Left kidney (tissue), 1 donor: ENCODE measurements at regions not wholly inside any gene's neighbourhood (a gene's known extent, or its start where the extent isn't known, plus 50 kb on each side); places are given as distances from the start of the nearest gene placed in this dataset.

Experiments
- DNase-seq: peaks from one replicate; pipeline ENCODE4 v3.0.0-alpha.2; 2013

GRCh38 chr10:4018054-4018511 is 233.1 kb upstream of the KLF6 start:
- no peak for DNase-seq

DNA sequence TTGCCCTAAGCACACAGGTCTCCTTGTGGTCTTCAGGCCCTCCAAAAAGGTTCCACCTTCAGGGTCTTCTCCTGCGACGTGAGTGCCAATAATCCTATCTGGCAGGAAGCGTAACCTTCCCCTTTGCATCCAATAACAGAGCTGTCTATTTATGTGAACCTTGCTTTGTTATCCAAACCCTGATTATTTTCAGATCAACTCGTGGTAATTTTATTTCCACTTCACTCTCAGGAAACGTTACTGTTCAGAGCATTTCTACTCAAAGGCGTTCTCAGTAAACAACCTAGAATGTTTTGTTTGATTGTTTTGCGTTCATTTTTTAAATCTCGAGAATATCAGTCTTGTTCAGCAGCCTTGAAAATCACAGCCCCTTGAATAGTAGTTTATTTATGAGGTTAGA is 232.3 kb upstream of the KLF6 start:
- no peak for DNase-seq

DNA sequence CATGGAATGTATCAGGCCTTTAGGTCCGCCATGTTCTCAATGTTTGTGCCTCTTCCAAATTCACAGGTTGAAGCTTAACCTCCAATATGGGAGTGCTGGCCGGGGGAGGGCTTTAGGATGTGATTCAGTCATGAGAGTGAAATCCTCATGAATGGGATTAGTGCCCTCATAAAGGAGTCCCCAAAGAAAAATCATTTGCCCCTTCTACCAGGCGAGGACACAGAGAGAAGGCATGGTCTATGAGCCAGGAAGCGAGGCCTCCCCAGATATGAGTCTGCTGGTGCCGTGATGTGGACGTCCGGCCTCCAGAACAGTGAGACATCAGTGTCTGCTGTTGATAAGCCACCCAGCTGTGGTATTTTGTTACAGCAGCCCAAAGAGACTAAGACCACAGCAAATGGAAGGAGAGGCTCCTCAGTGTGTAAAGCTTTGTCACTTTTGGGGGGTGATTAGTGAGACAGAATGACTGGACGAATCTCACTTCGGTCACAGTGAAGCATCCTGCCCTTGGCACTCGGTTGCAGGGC is 231.3 kb upstream of the KLF6 start:
- no peak for DNase-seq

- DNase-seq = no peak
These were observed 228.7 kb upstream of the KLF6 start for GRCh38 chr10:4013651-4014121.

- no peak for DNase-seq
These were observed 227.8 kb upstream of the KLF6 start for GRCh38 chr10:4012848-4013247.

DNA sequence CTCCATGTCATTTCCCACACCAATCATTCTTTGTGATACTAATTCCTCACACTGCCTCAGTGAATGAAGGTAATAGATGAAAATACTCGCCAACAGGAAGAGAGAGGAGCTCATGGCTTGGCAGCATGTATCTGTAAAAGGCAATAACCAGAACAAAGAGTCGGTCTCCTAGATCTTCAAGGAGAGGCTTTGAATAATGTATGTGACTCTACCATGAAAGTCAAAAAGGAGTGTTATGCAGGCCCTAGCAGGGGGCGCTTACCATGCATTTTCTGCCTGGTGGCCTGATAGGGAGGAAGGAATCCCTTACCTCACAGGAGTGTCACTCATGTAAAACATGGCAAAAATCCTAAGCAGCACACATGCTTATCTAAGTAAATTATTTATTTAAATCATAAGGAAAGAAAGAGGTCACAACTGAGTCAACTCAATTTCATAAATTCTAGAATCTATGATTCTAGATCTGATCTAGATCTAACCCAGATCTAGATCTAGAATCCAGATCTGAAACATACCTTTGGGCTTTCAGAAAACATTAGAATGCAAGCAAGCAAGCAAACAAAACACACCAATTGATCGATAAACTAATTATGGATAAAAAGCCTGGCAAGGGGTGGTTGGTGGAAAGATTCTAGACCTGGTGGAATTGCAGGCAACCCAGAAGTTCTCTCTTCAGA is 226.3 kb upstream of the KLF6 start:
- no peak for DNase-seq

DNA sequence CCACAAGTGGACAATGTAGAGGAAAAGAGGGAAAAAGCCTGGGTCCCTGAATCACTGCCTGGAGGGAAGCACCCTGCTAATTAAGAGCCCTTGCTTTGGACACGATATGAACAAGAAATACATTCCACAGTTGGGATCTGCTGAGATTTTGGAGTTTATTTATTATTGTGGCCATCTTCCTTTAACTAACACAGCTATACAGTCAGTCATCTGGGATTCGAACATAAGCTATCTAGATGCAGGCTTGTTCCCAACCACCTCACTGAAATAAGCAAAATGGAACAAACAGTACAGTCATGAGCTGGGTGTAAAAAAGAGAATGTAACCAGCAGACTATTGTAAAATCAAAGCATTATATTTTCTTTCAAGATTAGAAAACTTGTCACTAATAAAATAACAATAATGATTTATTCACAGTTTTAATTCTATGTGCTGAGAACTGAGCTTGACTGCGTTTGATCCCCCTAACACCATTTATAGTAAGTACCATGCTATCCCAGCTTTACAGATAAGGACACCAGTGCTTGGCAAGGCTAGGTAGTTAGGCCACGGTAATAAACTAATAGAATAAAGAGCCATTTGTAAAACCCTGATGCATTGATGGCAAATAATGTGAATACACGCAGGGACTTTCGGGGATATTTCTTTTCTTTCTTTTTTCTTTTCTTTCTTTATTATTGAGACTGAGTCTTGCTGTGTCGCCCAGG is 223.8 kb upstream of the KLF6 start:
- no peak for DNase-seq

- DNase-seq = no peak
These were observed 222.8 kb upstream of the KLF6 start for GRCh38 chr10:4007771-4008170.

DNA sequence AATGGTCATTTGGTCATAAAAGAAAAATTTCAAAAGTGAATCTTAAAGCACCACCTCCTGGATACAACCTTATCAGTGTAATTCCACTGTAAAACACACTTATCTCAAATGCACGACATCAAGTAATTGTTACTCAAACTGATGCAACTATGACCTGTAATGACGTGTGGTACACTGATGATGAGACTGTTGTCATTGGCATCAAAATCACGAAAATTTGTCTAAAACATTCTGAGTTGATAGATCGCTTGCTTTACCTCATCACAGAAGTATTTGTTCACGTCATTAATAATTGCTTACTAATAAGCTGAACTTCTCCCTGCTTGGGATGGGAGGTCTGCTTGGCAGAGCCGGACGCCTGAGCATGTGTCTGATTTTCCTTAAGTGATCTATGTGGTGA is 221.8 kb upstream of the KLF6 start:
- DNase-seq = no peak

DNA sequence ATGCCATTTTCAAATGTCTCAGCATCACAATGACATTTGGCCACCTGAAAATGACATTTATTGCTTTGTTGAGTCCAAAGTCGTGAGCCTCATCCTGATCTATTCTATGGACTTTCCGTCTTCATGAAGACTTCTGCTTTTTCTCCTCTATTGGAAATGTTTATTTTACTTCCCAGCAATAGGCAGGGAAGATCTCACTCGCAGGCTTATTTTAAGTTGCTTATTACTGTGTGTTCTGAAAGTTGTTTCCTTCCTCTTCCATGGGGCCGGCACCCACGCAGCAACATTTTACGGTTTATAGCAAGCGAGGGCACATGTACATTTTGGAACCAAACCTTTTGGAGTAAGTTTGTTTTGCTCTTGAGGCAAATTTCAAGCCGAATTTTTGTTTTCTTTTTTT is 221.0 kb upstream of the KLF6 start:
- no peak for DNase-seq

DNA sequence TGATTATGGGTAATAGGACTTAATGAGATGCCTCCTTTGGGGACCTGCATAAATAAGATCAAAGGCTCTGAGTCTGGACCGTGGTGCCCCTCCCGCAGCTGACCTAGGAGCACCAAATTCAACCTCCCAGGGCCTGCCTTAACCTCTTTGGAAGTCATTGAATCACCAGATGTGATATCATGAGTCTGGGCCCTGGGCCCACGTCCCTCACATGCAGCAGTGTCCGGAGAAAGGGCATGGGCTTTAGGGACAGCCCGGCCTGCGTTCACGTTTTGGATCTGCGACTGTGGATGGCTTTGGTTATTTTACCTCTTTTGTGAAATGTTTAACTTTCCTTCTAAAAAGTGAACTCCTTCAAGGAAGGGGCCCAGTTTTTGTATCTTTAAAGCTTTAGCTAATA is 220.0 kb upstream of the KLF6 start:
- no peak for DNase-seq

- DNase-seq = no peak
These were observed 219.1 kb upstream of the KLF6 start for GRCh38 chr10:4004144-4004543.

DNA sequence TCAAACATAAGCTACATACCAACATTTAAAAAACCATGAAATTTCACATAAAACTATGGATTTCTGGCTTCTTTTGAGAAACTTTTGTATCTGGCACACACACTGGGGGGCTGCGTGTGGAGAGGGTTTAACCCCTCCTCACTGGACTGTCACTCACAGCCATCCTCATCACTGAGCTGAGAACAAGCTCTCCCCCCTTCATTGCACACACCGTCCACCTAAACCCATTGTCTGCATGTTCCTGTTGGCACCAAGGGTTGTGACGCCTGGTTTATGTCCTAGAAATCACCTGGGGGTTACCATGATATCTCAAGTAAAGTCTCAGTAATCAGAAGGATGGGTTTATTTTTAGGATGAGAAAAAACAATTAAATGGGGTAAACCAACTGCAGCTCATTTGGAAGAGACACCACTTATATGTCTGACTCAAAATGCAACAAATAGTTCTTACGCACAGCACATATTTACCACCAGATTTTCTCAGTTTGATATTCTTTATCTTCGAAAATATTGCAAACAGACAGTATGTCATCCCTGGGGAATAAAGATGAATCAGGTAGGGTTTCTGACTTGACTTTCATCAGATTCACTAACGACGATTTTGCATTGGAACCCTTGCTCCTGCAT is 218.5 kb upstream of the KLF6 start:
- DNase-seq = no peak

GRCh38 chr10:4001811-4002210 is 216.8 kb upstream of the KLF6 start:
- DNase-seq = no peak

- DNase-seq = no peak
These were observed 214.6 kb upstream of the KLF6 start for GRCh38 chr10:3999642-4000041.

- DNase-seq = no peak
These were observed 211.7 kb upstream of the KLF6 start for GRCh38 chr10:3996697-3997096.

DNA sequence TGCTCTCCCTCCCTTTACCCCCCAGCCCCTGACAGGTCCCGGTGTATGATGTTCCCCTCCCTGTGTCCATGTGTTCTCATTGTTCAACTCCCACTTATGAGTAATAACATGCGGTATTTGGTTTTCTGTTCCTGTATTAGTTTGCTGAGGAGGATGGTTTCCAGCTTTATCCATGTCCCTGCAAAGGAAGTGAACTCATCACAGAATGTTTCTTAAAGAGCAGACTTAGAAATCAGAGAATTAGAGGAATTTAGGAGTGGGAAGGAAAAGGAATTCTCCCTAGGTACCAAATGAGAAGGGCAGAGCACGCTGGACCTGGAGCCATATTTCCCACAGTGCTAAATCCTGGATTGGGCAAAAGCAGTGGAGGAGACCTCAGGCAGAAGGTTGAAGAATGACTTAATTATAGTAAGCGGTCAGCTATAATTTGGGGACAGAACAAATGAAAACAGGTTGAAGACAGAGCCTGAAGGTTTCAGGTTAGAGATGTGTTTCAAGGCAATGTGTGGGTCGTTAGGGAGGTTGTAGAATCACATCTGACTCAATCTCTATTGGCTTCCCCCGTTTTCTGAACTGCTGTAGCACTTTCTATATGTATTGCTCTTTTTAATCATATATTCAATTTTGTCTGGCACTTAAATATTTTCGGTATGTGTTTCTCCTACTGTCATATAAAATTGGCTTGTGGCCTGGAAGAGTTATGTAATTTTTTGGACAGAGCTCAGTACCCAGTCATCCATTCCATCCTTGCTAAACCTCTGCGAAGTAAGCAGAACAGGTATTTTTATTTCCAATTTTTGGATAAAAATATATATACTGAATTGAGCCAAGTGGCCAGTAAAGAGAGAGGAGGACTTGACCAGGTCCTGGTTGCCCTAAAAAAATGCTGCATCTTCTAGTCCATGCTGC is 210.5 kb upstream of the KLF6 start:
- DNase-seq = no peak

- DNase-seq = no peak
These were observed 207.6 kb upstream of the KLF6 start for GRCh38 chr10:3992382-3993178.

GRCh38 chr10:3990307-3990706 is 205.3 kb upstream of the KLF6 start:
- no peak for DNase-seq

GRCh38 chr10:3987143-3987974 is 202.3 kb upstream of the KLF6 start:
- DNase-seq = no peak
